CD4-positive, alpha-beta T cell treated with Interleukin-10 for 1 hour (primary cell): ENCODE measurements at regions not wholly inside any gene's neighbourhood (a gene's known extent, or its start where the extent isn't known, plus 50 kb on each side); places are given as distances from the start of the nearest gene placed in this dataset.

ENCODE experiments used
- DNase-seq: peaks from one replicate; pipeline ENCODE4 v3.0.0-alpha.2; 2020

GRCh38 chr18:45274026-45274425, 341.2 kb upstream of the SLC14A2 start:
- DNase-seq = no peak

GRCh38 chr18:45275367-45276113, 339.7 kb upstream of the SLC14A2 start:
- DNase-seq = peak; percentile 37

GRCh38 chr18:45276878-45277277, 338.4 kb upstream of the SLC14A2 start:
- no peak for DNase-seq

GRCh38 chr18:45277908-45278307, 337.4 kb upstream of the SLC14A2 start:
- DNase-seq = no peak

- DNase-seq = no peak
Measured at GRCh38 chr18:45280481-45281276, 334.6 kb upstream of the SLC14A2 start.

- DNase-seq = no peak
Measured at GRCh38 chr18:45282101-45282812, 333.0 kb upstream of the SLC14A2 start.

- no peak for DNase-seq
Measured at GRCh38 chr18:45284174-45284573, 331.1 kb upstream of the SLC14A2 start.

- DNase-seq = no peak
Measured at GRCh38 chr18:45284851-45285250, 330.4 kb upstream of the SLC14A2 start.

GRCh38 chr18:45285251-45285650, 330.0 kb upstream of the SLC14A2 start:
- no peak for DNase-seq

- no peak for DNase-seq
Measured at GRCh38 chr18:45286431-45286830, 328.8 kb upstream of the SLC14A2 start.

GRCh38 chr18:45287531-45287930, 327.7 kb upstream of the SLC14A2 start:
- no peak for DNase-seq

- DNase-seq = no peak
Measured at GRCh38 chr18:45290364-45290763, 324.9 kb upstream of the SLC14A2 start.

GRCh38 chr18:45291621-45292615, 323.4 kb upstream of the SLC14A2 start:
- DNase-seq = no peak

GRCh38 chr18:45295388-45295787, 319.9 kb upstream of the SLC14A2 start:
- no peak for DNase-seq

- DNase-seq = no peak
Measured at GRCh38 chr18:45298986-45299385, 316.3 kb upstream of the SLC14A2 start.

GRCh38 chr18:45303026-45303425, 312.2 kb upstream of the SLC14A2 start:
- no peak for DNase-seq

GRCh38 chr18:45304558-45304957, 310.7 kb upstream of the SLC14A2 start:
- no peak for DNase-seq

- no peak for DNase-seq
Measured at GRCh38 chr18:45312555-45313126, 302.6 kb upstream of the SLC14A2 start.

GRCh38 chr18:45316127-45316526, 299.1 kb upstream of the SLC14A2 start:
- no peak for DNase-seq

GRCh38 chr18:45317948-45318640, 297.2 kb upstream of the SLC14A2 start:
- no peak for DNase-seq

- no peak for DNase-seq
Measured at GRCh38 chr18:45320724-45321123, 294.6 kb upstream of the SLC14A2 start.
